Prostate gland (tissue), 2 donors: ENCODE measurements at regions not wholly inside any gene's neighbourhood (a gene's known extent, or its start where the extent isn't known, plus 50 kb on each side); places are given as distances from the start of the nearest gene placed in this dataset.
"Not testable (repeated sequence)": the region's sequence is repeated elsewhere in the genome, so short reads cannot be mapped to it uniquely, and the experiment has no call there.

ENCODE experiments used
- CTCF ChIP-seq, 4 experiments: fragments of 200-600 bp in 2 of 4; fragments of 450-650 bp in 2 of 4; sonication (generic) in 2 of 4; IDR thresholded peaks; 1 replicate in 3 of 4; 2 replicates in 1 of 4; pipeline ENCODE4 v1.5.1; 2016 to 2019; ENCODE audit warnings: antibody characterized with exemption in 4 of 4, mild to moderate bottlenecking in 2 of 4, moderate library complexity in 2 of 4
- POLR2A ChIP-seq: fragments of 450-650 bp; IDR thresholded peaks from one replicate; pipeline ENCODE4 v1.6.1; 2016; ENCODE audit warnings: antibody characterized with exemption, mild to moderate bottlenecking
- POLR2AphosphoS5 ChIP-seq: sonication (generic); formaldehyde crosslinking; IDR thresholded peaks from one replicate; pipeline ENCODE4 v1.6.1; 2017; ENCODE audit warnings: antibody characterized with exemption

GRCh38 chr2:87184260-87184659 lies 162.6 kb upstream of the PLGLB1 start:
- not testable (repeated sequence) for TF ChIP-seq CTCF (IDR thresholded peaks at IDR 0.05); POLR2A; POLR2AphosphoS5
